Breast epithelium (tissue), 4 donors: ENCODE measurements at regions not wholly inside any gene's neighbourhood (a gene's known extent, or its start where the extent isn't known, plus 50 kb on each side); places are given as distances from the start of the nearest gene placed in this dataset.

ENCODE experiments used
- DNase-seq, 2 donors: peaks; one replicate each; pipeline ENCODE4 v3.0.0-alpha.2; 2019; ENCODE audit warnings: low spot score in 2 of 2
- H3K27ac ChIP-seq, 2 donors: fragments of 200-600 bp; sonication (generic) in 1 of 2; one replicate each; pipeline ENCODE4 v1.5.1; 2016 to 2019; ENCODE audit warnings: mild to moderate bottlenecking in 1 of 2
- H3K27me3 ChIP-seq, 2 donors: fragments of 200-600 bp; sonication (generic) in 1 of 2; one replicate each; pipeline versions ENCODE4 v1.5.1 to v1.6.0; 2017 to 2019; ENCODE audit warnings: control low read depth in 1 of 2, mild to moderate bottlenecking in 1 of 2
- H3K36me3 ChIP-seq: fragments of 200-600 bp; one replicate; pipeline ENCODE4 v1.5.1; 2019
- H3K4me1 ChIP-seq, 2 donors: fragments of 200-600 bp; sonication (generic); one replicate each; pipeline ENCODE4 v1.5.1; 2016 to 2019; ENCODE audit warnings: control low read depth in 1 of 2
- H3K4me3 ChIP-seq, 3 donors: fragments of 200-600 bp; sonication (generic); 1 replicate in 2 of 3; 2 replicates in 1 of 3; pipeline ENCODE4 v1.5.1; 2016 to 2019; ENCODE audit warnings: mild to moderate bottlenecking in 3 of 3, moderate library complexity in 2 of 3
- H3K9me3 ChIP-seq, 2 donors: fragments of 200-600 bp; sonication (generic) in 1 of 2; one replicate each; pipeline ENCODE4 v1.5.1; 2016 to 2019; ENCODE audit warnings: control low read depth in 1 of 2
- POLR2A ChIP-seq: fragments of 450-650 bp; IDR thresholded peaks from one replicate; pipeline ENCODE4 v1.6.1; 2016; ENCODE audit warnings: antibody characterized with exemption, mild to moderate bottlenecking, moderate library complexity
- POLR2AphosphoS5 ChIP-seq, 3 donors: sonication (generic); formaldehyde crosslinking; IDR thresholded peaks; one replicate each; pipeline ENCODE4 v1.6.1; 2017; ENCODE audit warnings: antibody characterized with exemption in 3 of 3
- intact Hi-C: fragments of 100-400 bp; cut with DNase I; formaldehyde crosslinking; loops from one replicate; pipeline ENCODE4 v1.15.1; 2023; ENCODE audit warnings: low total_unique reads
- TF ChIP-seq, protein P1 (sequence below), 3 donors: fragments of 450-650 bp; IDR thresholded peaks; one replicate each; pipeline ENCODE4 v1.5.1; 2016 to 2017; ENCODE audit warnings: antibody characterized with exemption in 3 of 3, mild to moderate bottlenecking in 3 of 3, moderate library complexity in 3 of 3

DNA sequence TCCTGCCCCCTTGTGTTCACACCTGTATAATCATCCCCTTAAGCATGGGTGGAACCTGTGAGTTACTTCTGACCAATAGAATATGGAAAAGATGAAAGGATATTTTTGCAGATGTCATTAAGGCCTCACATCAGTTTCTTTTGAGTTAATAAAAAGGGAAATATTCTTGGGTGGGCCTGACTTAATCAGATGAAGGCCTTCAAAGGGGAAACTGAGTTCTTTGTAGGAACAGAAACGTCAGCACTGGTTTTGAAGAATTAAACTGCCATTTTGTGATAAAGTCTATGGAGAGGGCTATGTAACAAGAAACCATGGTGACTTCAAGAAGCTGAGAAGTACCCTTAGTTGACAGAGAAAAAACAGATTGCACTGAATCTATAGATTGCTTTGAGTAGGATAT, 168.7 kb upstream of the CNTNAP4 start:
- no peaks in the 10 kb centered on the region for H3K36me3 ChIP-seq
- no peaks in the 10 kb centered on the region for H3K27me3 ChIP-seq
- H3K4me1 ChIP-seq: no peaks in the 10 kb centered on the region
- DNase-seq: no peak
- no peak overlapping the region for H3K4me3 ChIP-seq
- no peak overlapping the region for H3K27ac ChIP-seq
- intact Hi-C loops: no loop called here
- peaks cover 4 to 5% of the 10 kb centered on the region in 2 donors for H3K9me3 ChIP-seq
- TF ChIP-seq POLR2AphosphoS5 (IDR thresholded peaks at IDR 0.05): no peak
- no peak for TF ChIP-seq POLR2A
- TF ChIP-seq, protein P1, sequence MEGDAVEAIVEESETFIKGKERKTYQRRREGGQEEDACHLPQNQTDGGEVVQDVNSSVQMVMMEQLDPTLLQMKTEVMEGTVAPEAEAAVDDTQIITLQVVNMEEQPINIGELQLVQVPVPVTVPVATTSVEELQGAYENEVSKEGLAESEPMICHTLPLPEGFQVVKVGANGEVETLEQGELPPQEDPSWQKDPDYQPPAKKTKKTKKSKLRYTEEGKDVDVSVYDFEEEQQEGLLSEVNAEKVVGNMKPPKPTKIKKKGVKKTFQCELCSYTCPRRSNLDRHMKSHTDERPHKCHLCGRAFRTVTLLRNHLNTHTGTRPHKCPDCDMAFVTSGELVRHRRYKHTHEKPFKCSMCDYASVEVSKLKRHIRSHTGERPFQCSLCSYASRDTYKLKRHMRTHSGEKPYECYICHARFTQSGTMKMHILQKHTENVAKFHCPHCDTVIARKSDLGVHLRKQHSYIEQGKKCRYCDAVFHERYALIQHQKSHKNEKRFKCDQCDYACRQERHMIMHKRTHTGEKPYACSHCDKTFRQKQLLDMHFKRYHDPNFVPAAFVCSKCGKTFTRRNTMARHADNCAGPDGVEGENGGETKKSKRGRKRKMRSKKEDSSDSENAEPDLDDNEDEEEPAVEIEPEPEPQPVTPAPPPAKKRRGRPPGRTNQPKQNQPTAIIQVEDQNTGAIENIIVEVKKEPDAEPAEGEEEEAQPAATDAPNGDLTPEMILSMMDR (IDR thresholded peaks at IDR 0.05): no peak

DNA sequence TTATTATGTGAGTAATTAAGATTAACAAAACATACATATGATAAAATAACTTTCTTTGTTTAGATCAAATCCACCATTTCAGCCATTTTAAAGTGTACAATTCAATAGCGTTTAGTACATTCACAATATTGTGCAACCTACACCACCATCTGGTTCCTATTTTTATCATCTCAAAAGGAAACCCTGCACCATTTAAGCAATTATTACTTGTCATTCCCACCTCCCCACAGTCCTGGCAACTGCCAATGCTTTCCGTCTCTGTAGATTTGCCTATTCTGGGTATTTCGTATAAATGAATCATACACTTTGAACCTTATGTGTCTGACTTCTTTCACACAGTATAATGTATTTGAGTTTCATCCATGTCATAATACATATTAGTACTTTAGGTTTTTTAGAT, 162.5 kb upstream of the CNTNAP4 start:
- H3K4me1 ChIP-seq: no peaks in the 10 kb centered on the region
- H3K27me3 ChIP-seq: no peaks in the 10 kb centered on the region
- TF ChIP-seq POLR2AphosphoS5 (IDR thresholded peaks at IDR 0.05): no peak
- TF ChIP-seq, protein P1 (IDR thresholded peaks at IDR 0.05): no peak
- TF ChIP-seq POLR2A: no peak
- intact Hi-C loops: no loop called here
- H3K36me3 ChIP-seq: no peaks in the 10 kb centered on the region
- no peaks in the 10 kb centered on the region for H3K9me3 ChIP-seq
- H3K27ac ChIP-seq: no peak overlapping the region
- DNase-seq: no peak
- H3K4me3 ChIP-seq: no peak overlapping the region

DNA sequence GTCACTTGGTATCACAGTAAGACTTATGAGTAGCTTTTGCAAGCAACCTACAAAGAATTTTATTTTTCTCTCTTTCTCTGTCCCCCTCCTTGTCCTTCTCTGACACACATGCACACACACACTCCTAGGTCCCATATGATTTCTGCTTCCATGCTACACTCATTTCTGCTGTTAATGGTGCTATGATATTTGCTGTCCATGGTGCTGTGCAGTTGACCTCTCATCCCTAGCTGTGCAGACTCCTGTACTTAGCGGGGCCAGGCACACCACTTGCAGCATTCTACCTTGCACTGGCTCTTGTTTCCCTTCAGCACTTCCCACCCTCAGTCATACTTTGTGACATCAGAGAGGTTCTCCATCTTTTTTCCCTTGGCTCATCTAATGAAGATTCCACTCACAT, 158.9 kb upstream of the CNTNAP4 start:
- no peaks in the 10 kb centered on the region for H3K4me1 ChIP-seq
- H3K27ac ChIP-seq: no peak overlapping the region
- H3K4me3 ChIP-seq: no peak overlapping the region
- no peaks in the 10 kb centered on the region for H3K9me3 ChIP-seq
- H3K27me3 ChIP-seq: no peaks in the 10 kb centered on the region
- intact Hi-C loops: no loop called here
- DNase-seq: no peak
- TF ChIP-seq POLR2AphosphoS5 (IDR thresholded peaks at IDR 0.05) (no peak), POLR2A (no peak)
- TF ChIP-seq, protein P1 (IDR thresholded peaks at IDR 0.05): no peak
- H3K36me3 ChIP-seq: no peaks in the 10 kb centered on the region

DNA sequence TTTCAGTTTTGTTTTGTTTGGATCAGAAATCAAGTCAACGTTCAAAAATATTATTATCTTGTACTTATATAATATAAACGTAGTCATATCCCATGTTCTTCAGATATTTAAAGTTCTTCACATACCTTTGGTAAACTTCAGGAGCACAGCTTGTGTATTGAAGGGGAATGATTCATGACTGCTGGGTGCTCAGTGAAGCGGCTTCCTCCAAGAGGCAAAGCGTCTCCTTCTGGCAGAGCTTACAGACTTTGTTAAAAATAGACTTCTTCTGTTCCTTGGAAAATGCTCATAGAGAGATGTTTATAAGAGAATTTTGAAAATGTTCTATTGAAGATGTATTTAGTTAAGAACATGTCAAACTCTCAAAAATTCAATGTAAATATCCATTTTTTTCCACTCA, 155.6 kb upstream of the CNTNAP4 start:
- Histone ChIP-seq H3K4me1 (no peaks in the 10 kb centered on the region), H3K27ac (no peak overlapping the region), H3K4me3 (no peak overlapping the region), H3K9me3 (no peaks in the 10 kb centered on the region), H3K36me3 (no peaks in the 10 kb centered on the region), H3K27me3 (no peaks in the 10 kb centered on the region)
- intact Hi-C loops: no loop called here
- TF ChIP-seq POLR2A (no peak), POLR2AphosphoS5 (IDR thresholded peaks at IDR 0.05) (no peak)
- TF ChIP-seq, protein P1 (IDR thresholded peaks at IDR 0.05): no peak
- no peak for DNase-seq

DNA sequence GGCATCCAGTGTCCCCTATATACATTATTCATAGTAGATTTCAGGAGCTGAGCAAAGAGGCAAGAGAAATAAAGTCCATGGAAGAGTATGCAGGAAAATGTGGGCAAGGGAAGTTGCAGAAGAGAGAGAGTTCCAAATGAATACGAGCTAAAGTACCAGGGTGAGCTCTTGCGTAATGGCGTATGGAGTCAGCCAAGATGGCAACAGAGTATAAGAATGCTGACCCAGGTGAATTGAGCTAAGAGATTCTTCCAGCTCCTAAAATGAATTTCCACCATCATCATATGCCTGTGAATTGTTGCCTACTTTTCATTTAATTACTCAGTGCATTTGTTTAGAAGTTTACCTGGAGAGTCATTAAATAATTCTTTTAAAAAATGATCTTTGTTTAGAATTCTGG, 153.2 kb upstream of the CNTNAP4 start:
- H3K36me3 ChIP-seq: no peaks in the 10 kb centered on the region
- H3K27ac ChIP-seq: no peak overlapping the region
- intact Hi-C loops: no loop called here
- no peaks in the 10 kb centered on the region for H3K27me3 ChIP-seq
- no peaks in the 10 kb centered on the region for H3K9me3 ChIP-seq
- H3K4me3 ChIP-seq: no peak overlapping the region
- DNase-seq: no peak
- TF ChIP-seq POLR2A: no peak
- no peak for TF ChIP-seq POLR2AphosphoS5 (IDR thresholded peaks at IDR 0.05)
- TF ChIP-seq, protein P1 (IDR thresholded peaks at IDR 0.05): no peak
- H3K4me1 ChIP-seq: no peaks in the 10 kb centered on the region
